ENCODE measurements at regions not wholly inside any gene's neighbourhood (a gene's known extent, or its start where the extent isn't known, plus 50 kb on each side); places are given as distances from the start of the nearest gene placed in this dataset.
A peak's percentile ranks its signal among the peaks of the same experiment; 100 is the strongest.
"Not testable (repeated sequence)": the region's sequence is repeated elsewhere in the genome, so short reads cannot be mapped to it uniquely, and the experiment has no call there.

DNA sequence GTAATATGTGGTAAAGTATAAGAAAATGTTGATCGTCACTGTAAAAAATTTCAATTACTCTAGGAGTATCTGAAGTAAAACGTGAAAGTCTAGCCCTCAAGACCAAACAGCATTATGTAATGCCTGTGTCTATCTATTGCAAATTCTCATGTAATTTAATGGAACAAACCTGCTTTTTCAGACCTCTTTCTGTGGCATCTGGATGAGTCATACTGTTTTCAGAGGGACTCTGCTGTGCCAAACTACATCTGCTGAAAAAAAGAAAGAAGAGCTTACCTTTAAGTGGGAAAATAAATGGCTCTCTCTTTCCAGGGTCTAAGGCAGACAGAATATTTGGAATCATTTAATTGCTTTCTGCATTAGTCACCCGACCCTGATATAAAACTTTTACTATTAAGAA lies 89.8 kb upstream of the ARMCX2 start:
- intact Hi-C loops (cut with DNase I; ENCODE audit: low total_unique reads): no loop called here
- H3K36me3 ChIP-seq: no peaks in the 10 kb centered on the region
- no peaks in the 10 kb centered on the region for H3K9me3 ChIP-seq
- no peak overlapping the region for H3K27ac ChIP-seq
- no peak for DNase-seq
- no peaks in the 10 kb centered on the region for H3K27me3 ChIP-seq
- no peak overlapping the region for H3K4me3 ChIP-seq
- no peaks in the 10 kb centered on the region for H3K4me1 ChIP-seq
- TF ChIP-seq, protein P1, sequence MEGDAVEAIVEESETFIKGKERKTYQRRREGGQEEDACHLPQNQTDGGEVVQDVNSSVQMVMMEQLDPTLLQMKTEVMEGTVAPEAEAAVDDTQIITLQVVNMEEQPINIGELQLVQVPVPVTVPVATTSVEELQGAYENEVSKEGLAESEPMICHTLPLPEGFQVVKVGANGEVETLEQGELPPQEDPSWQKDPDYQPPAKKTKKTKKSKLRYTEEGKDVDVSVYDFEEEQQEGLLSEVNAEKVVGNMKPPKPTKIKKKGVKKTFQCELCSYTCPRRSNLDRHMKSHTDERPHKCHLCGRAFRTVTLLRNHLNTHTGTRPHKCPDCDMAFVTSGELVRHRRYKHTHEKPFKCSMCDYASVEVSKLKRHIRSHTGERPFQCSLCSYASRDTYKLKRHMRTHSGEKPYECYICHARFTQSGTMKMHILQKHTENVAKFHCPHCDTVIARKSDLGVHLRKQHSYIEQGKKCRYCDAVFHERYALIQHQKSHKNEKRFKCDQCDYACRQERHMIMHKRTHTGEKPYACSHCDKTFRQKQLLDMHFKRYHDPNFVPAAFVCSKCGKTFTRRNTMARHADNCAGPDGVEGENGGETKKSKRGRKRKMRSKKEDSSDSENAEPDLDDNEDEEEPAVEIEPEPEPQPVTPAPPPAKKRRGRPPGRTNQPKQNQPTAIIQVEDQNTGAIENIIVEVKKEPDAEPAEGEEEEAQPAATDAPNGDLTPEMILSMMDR (IDR thresholded peaks at IDR 0.05): no peak

GRCh38 chrX:101745046-101745445 lies 85.4 kb upstream of the ARMCX2 start:
- no peak overlapping the region for H3K27ac ChIP-seq
- H3K9me3 ChIP-seq: no peaks in the 10 kb centered on the region
- no peak overlapping the region for H3K4me3 ChIP-seq
- DNase-seq: no peak
- intact Hi-C loops (cut with DNase I; ENCODE audit: low total_unique reads): no loop called here
- H3K4me1 ChIP-seq: no peaks in the 10 kb centered on the region
- H3K36me3 ChIP-seq: no peaks in the 10 kb centered on the region
- TF ChIP-seq, protein P1 (IDR thresholded peaks at IDR 0.05): no peak
- H3K27me3 ChIP-seq: no peaks in the 10 kb centered on the region

GRCh38 chrX:101744085-101744484 lies 84.4 kb upstream of the ARMCX2 start:
- TF ChIP-seq, protein P1 (IDR thresholded peaks at IDR 0.05): no peak
- H3K4me3 ChIP-seq: no peak overlapping the region
- H3K36me3 ChIP-seq: no peaks in the 10 kb centered on the region
- no peaks in the 10 kb centered on the region for H3K9me3 ChIP-seq
- peak in 1 of 2 donors; percentile 21 for DNase-seq
- H3K27me3 ChIP-seq: no peaks in the 10 kb centered on the region
- no peaks in the 10 kb centered on the region for H3K4me1 ChIP-seq
- no peak overlapping the region for H3K27ac ChIP-seq
- intact Hi-C loops (cut with DNase I; ENCODE audit: low total_unique reads): no loop called here

DNA sequence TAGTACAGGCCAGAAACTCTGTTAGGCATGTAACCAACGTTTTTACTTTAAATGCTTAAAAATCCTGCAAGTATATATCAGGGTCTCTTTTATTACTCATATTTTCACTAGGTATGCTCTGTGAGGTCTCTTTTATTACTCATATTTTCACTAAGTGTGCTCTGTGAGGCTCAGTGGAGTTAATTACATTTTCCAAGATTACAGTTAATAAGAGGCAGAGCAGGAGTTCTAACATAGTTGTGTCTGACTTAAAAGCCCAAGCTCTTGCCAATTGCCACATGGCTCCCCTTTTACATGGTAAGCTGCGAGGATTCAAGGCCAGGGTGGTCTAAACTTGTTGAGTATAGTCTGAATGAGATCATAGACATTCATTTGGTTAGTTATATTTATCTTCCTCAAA lies 81.0 kb upstream of the ARMCX2 start:
- intact Hi-C loops (cut with DNase I; ENCODE audit: low total_unique reads): no loop called here
- Histone ChIP-seq H3K36me3 (no peaks in the 10 kb centered on the region), H3K27me3 (no peaks in the 10 kb centered on the region), H3K4me3 (no peak overlapping the region), H3K27ac (no peak overlapping the region), H3K4me1 (no peaks in the 10 kb centered on the region), H3K9me3 (no peaks in the 10 kb centered on the region)
- DNase-seq: no peak
- TF ChIP-seq, protein P1 (IDR thresholded peaks at IDR 0.05): no peak

DNA sequence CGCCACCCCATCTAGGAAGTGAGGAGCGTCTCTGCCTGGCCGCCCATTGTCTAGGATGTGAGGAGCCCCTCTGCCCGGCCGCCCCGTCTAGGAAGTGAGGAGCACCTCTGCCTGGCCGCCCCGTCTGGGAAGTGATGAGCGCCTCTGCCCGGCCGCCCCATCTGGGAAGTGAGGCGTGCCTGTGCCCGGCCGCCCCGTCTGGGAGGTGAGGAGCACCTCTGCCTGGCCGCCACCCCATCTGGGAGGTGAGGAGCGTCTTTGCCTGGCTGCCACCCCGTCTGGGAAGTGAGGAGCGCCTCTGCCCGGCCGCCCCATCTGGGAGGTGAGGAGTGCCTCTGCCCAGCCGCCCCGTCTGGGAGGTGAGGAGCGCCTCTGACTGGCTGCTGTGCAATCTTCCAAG lies 79.2 kb upstream of the ARMCX2 start:
- H3K4me3 ChIP-seq; DNase-seq; H3K27me3 ChIP-seq; H3K4me1 ChIP-seq; H3K9me3 ChIP-seq; intact Hi-C loops (cut with DNase I; ENCODE audit: low total_unique reads); H3K36me3 ChIP-seq; H3K27ac ChIP-seq: not testable (repeated sequence)

DNA sequence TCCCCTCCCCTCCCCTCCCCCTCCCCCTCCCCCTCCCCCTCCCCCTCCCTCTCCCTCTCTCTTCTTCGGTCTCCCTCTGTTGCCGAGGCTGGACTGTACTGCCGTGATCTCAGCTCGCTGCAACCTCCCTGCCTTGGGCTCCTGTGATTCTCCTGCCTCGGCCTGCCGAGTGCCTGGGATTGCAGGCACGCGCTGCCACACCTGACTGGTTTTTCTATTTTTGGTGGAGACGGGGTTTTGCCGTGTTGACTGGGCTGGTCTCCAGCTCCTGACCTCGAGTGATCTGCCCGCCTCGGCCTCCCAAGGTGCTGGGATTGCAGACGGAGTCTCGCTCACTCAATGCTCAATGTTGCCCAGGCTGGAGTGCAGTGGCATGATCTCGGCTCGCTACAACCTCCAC lies 78.8 kb upstream of the ARMCX2 start:
- DNase-seq; H3K4me1 ChIP-seq; intact Hi-C loops (cut with DNase I; ENCODE audit: low total_unique reads); H3K36me3 ChIP-seq; H3K27me3 ChIP-seq; H3K27ac ChIP-seq; H3K4me3 ChIP-seq; H3K9me3 ChIP-seq: not testable (repeated sequence)

- H3K4me1 ChIP-seq: no peaks in the 10 kb centered on the region
- no peak overlapping the region for H3K4me3 ChIP-seq
- no peak overlapping the region for H3K27ac ChIP-seq
- no peaks in the 10 kb centered on the region for H3K36me3 ChIP-seq
- no peak for DNase-seq
- TF ChIP-seq, protein P1 (IDR thresholded peaks at IDR 0.05): no peak
- H3K9me3 ChIP-seq: no peaks in the 10 kb centered on the region
- no peaks in the 10 kb centered on the region for H3K27me3 ChIP-seq
- intact Hi-C loops (cut with DNase I; ENCODE audit: low total_unique reads): no loop called here
Observed at GRCh38 chrX:101736651-101737050, 77.0 kb upstream of the ARMCX2 start.
